ENCODE measurements at regions not wholly inside any gene's neighbourhood (a gene's known extent, or its start where the extent isn't known, plus 50 kb on each side); places are given as distances from the start of the nearest gene placed in this dataset.

- DNase-seq (ENCODE audit: low read depth) = no peak
- TF ChIP-seq CTCF (conservative IDR thresholded peaks at IDR 0.05; ENCODE audit: low read depth, low read length) = no peak
- H3K4me3 ChIP-seq (ENCODE audit: low read depth, low read length) = no peak overlapping the region
Observed at GRCh38 chr1:212155219-212155618, 119.7 kb downstream of the DTL start.

GRCh38 chr1:212157252-212157651 is 121.7 kb downstream of the DTL start:
- no peak for DNase-seq (ENCODE audit: low read depth)
- TF ChIP-seq CTCF (conservative IDR thresholded peaks at IDR 0.05; ENCODE audit: low read depth, low read length) = no peak
- H3K4me3 ChIP-seq (ENCODE audit: low read depth, low read length) = no peak overlapping the region

- no peak for TF ChIP-seq CTCF (conservative IDR thresholded peaks at IDR 0.05; ENCODE audit: low read depth, low read length)
- DNase-seq (ENCODE audit: low read depth) = no peak
- H3K4me3 ChIP-seq (ENCODE audit: low read depth, low read length) = no peak overlapping the region
Observed at GRCh38 chr1:212158912-212159796, 123.6 kb downstream of the DTL start.

GRCh38 chr1:212161231-212161781 is 123.9 kb upstream of the PPP2R5A start:
- DNase-seq (ENCODE audit: low read depth) = no peak
- no peak overlapping the region for H3K4me3 ChIP-seq (ENCODE audit: low read depth, low read length)
- no peak for TF ChIP-seq CTCF (conservative IDR thresholded peaks at IDR 0.05; ENCODE audit: low read depth, low read length)

- H3K4me3 ChIP-seq (ENCODE audit: low read depth, low read length) = no peak overlapping the region
- DNase-seq (ENCODE audit: low read depth) = no peak
- no peak for TF ChIP-seq CTCF (conservative IDR thresholded peaks at IDR 0.05; ENCODE audit: low read depth, low read length)
Observed at GRCh38 chr1:212162635-212163034, 122.6 kb upstream of the PPP2R5A start.

GRCh38 chr1:212164095-212164872 is 120.9 kb upstream of the PPP2R5A start:
- no peak for DNase-seq (ENCODE audit: low read depth)
- no peak overlapping the region for H3K4me3 ChIP-seq (ENCODE audit: low read depth, low read length)
- no peak for TF ChIP-seq CTCF (conservative IDR thresholded peaks at IDR 0.05; ENCODE audit: low read depth, low read length)

Data from epithelial cell of proximal tubule (primary cell).